NCI-H128 (cell line): ENCODE measurements at regions not wholly inside any gene's neighbourhood (a gene's known extent, or its start where the extent isn't known, plus 50 kb on each side); places are given as distances from the start of the nearest gene placed in this dataset.

ENCODE experiments used
- DNase-seq: peaks from one replicate; lab custom pipeline; 2025; ENCODE audit not compliant: unreplicated experiment; lab: John Stamatoyannopoulos, UW

DNA sequence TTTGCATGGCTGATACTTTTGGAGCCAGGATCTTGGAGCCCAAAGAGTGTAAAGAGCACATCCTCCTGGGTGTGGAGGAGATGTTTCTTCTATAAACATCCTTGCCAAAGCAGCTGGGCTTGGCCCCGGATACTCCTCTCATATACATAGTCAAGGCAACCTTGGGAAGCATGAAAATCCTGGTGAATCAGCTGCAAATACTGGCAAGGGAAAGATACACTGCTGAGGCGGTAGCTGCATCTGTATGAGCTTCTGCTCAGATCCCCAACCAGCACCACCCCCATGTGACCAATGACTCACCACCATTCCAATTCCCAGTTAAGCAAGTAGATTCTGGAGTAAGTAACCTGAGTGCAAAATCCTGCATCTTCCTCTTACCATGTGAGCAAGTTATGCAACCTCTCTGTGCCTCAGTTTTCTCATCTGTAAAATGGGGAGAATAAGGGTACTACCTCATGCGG is 567.4 kb downstream of the MED13L start:
- DNase-seq = no peak

DNA sequence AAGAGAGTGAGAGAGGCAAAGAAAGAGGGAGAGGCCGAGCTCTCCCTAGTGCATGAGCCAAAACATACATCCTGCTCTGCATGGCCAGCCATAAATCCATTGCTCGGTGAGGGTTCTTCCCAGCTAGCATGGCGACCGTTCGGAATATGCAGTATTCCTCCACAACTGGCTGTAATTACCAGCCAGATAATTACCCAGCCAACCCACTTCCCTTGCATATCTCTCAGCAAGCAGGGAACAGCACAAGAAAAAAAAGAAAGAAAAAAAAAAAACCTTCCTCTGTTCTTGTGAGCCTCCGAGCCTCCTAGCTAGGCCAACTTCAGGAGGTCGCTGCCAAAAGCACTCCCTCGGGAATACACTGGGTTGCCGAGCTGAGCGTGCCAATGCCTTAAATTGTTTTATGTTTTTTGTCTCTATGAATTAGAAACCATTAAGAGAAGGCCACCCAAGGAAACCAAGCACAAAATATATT is 567.9 kb downstream of the MED13L start:
- no peak for DNase-seq

DNA sequence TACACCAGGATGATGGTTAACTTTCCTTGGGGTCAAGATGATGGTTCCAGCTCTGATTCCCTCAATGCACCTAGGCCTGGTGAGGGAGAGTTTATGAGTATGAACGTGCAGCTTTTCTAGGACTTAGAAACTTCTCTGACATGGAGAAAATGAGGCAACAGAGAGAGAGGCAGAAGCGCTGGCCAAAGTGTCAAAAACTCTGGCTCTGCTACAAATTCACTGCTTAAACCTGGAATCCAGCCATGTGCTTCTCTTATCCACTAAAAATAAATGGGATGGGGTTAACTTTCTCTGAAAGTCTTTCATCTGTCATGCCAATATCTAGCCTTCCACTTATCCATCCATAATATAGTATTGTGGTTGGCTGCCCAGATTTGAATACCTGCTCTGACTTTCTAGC is 568.7 kb downstream of the MED13L start:
- DNase-seq = no peak

DNA sequence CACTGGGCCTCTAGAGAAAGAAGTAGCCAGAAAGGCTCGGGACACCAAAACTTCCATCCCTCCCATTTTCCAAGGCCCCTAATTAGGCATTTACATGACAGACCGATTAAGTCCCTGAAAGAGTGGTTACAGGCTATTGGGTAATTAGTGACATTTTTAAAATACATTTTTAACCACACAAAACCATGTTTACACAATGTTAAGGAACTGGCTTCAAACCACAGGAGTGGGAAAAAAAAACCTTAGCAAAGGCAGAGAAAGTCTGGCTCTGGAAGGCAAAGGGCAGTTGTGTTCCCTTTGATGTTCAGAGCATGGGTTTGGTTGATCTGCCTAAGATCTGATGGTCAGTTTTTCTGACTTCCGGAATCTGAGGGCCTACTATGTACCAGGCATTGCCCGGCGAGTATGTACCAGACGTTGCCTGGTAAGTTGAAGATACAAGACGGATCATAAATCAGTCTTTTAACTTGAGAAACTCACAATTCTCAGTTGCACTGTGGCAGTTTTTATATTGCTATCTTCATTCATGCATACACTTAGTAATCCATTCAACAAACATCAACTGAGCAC is 576.5 kb downstream of the MED13L start:
- DNase-seq = no peak

DNA sequence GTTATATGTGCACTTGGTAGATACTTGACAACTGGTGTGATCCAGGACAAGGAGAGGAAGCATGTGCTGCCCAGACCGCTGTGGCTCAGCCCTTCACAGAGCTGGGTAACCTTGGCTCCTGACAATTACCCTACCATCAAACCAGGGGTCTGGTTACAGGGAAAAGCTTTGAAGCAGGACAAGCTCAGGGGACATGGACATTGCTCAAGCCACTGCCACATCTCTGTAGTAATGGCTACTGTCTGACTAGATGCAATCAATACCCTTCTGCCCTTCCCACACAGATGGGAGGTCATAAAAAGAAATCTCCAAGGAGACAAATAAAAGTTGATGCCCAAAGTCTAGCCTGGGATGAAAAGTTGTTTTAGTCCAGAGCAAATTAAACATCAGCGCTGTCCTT is 577.4 kb downstream of the MED13L start:
- DNase-seq = no peak

DNA sequence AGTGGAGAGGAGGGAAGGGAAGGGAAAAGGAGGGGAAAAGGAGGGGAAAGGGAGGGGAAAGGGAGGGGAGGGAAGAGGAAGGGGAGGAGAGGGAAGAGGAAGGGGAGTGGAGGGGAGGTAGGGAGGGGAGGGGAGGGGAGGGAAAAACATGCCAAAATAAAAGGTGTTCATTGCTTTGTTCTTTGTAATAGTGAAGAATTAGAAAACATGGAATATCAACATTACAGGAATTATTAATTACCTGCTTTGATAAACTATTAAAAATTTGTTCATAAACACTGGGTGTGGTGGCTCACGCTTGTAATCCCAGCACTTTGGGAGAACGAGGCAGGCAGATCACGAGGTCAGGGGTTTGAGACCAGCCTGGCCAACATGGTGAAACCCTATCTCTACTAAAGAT is 579.2 kb downstream of the MED13L start:
- DNase-seq = no peak

DNA sequence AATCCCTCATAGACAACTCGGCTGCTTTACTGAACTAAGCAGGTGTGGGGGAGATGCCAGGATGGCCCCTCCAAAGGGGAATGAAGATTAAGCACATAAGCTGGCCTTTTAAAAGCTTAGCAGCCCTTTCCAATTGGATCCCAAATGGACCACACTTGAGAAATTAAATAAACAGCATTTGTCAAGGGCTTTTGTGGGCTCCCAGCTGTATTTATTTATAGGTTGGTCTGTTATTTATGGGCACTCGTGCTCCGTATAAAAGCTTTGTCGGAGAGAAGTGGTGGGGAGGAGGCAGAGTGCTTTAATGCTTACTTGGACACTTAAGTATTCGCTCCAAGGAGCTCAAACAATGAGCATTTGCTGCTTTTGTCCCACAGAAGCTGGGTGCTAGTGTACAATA is 580.2 kb downstream of the MED13L start:
- DNase-seq = peak; percentile 87

DNA sequence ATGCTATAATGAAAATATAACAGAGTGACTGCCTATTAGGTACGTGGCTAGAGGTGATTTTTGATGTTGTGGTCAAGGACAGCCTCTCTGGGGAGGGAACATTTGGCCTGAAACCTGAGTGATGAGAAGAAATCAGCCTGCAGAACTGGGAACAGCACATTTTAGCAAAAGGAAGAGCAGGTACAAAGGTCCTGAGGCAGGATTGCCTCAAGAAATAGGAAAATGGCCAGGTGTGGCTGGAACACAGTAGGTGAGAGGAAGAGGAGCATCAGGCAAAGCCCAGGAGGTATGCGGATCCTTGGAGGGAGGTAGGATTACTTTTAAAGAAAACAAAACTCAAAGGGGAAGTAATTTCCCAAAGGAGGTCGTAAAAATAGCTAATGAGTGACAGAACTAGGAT is 582.9 kb downstream of the MED13L start:
- DNase-seq = no peak

DNA sequence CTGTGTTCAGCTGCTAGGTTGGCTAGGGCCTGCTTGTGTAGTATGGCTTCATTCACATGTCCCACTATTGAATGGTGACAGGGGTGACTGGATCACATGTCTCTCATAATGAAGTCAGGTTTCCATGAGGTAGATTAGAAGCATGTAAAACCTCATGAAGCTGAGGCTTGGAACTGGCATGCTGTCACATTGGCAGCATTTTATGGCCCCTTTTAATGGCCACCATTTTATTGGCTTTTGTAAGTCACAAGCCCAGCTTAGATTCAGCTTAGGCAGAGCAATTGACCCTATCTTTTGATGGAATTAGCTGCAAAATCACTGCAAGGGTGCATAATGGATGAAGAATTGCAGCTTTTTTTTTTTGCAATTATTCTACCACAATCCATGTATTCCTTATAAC is 583.5 kb downstream of the MED13L start:
- no peak for DNase-seq

DNA sequence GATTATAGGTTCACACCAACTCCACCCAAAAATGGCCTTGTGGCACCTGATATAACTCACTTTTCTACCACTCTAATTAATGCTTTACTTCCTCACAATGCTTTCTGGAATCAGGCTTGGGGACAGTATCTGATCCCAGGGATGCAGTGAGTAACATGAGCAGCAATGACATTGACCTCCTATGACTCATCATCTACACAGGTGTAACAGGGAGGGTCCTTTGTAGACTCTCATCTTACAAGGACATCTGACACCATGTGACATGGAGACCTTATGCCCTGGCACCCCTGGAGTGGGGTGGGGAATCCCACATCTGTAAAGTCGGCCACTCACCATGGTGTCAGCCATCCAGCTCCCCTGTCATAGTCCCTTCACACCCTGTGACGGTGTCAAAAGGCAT is 586.4 kb downstream of the MED13L start:
- DNase-seq = no peak

DNA sequence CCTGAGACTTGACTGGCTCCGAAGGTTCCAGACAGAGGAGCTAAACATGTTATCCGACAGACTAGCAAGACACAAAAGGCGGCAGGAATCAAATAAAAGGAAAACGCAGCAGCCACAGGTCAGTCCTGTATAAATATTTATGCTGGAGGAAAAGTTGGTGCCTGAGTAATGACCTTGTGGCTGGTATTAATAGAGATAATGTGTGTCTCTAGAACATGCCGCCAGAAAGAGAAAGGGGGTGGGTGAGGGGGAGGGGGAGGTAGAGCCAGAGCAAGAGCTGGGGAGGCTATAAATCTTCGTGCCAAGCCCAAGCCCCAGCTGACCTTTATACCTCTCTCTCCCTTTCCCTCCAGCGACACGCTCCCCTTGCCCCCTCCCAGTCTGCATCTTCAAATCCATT is 590.4 kb downstream of the MED13L start:
- no peak for DNase-seq

DNA sequence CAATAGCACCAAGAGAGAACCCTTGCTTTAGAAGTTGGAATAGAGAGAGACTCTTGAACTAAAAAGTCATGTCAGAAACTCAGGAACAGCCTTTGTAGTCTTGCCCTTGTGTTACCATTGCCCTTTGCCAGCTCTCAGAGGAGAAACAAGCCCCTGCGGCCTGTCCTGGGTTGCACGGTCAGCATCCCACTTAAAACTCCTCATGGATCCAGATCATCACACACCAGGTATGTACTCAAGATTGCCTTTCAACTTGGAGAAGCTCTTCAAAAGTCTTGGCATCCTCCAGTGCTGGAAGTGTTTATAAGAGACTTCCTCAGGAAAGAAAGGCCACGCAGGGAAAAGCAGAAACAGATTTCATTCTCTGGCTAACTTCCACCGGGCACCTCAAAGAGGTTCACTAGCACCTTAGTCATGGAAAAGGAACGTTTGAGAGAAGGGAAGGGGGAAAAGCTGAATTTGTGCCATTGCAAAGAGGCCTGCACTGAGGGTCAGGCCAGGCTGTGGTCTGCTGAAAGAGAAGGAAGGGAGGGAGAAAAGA is 594.2 kb downstream of the MED13L start:
- DNase-seq = no peak

DNA sequence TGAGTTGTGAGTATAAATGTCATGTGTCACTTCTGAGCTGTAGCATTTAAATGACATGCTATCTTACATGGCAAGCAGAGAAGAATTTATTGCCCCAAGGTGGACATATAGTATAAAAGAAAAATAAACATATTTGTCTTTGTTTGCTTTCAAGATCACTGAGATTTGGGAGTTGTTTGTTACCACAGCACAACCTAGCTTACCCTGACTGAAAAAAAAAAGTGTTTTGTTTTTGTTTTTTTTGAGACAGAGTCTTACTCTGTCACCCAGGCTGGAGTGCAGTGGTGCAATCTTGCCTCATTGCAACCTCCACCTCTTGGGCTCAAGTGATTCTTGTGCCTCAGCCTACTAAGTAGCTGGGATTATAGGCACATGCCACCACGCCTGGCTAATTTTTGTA is 596.5 kb downstream of the MED13L start:
- DNase-seq = no peak

DNA sequence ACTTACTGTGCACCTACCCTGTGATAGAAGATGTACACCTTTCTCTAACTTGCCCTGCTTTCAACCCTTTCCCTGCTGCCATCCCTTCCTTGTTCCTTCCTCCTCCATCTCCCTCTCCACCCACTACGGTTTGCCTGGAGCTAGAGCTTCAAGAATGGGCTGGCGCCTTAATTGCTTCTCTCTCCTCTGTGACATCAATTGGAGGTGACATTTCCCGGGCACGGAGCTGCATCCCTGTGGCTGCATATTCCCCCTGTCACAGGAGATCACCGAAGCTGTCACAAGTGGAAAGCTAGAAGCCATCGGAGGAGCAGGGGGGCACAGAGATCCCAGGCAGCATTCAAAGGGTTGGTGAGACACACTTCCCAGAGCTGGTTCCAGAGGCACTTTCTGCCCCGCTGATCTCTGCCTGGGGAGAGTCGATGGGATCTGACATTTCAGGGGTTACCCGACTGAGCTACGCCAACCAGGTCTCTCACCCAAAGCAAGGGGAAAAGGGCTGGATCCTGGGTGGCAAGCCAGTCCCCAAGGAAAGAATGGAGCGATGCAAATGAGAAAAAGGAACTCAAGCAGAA is 604.9 kb downstream of the MED13L start:
- no peak for DNase-seq

DNA sequence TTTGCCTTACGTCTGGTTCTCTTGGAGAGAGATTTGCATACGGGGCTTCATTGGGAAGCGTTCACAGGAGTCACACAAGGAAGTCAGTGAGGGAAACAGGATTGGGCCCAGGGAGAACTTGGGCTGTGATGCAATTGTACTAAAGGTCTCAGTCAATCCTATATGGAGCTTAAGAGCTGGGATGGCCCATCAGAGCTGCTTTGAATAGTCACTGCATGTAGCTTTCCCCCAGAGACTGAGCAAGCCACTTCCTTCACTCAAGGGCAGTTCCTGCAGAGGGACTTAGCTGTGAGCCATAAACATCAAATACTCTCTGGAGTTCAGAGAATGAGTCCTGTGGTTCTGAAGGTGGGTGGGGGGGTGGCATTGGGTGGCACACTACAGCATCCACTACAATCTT is 605.4 kb downstream of the MED13L start:
- no peak for DNase-seq

DNA sequence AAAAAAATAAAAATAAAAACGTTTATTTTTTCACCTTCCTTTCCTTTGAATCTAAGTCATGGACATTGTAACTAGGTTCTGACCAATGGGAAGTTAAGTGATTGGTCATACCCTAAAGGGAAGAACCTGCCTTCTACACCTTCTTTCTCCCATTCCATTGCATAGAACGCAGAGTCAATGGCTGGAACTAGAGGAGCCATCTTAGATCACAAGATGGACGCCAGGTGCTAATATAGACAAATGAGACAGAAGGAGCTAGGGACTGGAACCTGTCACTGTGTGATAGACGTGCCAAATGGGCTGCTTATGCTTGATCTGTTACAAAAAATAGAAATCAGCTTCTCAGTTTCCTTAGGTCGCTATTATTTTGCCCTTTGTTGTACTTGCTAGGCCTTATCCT is 606.6 kb downstream of the MED13L start:
- DNase-seq = no peak

DNA sequence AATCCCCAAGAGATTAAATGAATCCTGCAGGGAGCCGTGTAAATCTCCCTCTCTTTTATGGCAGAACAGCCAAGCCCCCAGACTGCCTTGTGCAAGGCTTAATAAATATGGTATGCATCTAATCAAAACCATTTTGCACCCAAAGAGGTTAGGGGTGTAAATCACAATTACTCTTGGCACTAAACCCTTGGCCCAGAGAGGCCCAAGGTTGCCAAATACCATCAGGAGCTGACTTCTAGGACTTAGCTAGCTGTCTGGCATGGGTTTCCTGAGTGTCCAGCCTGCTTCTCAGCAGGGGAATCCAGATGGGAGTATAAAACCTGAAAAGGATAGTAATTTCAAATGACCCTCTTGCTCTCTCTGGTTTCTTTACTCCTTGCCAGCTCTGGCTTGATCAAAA is 610.4 kb downstream of the MED13L start:
- no peak for DNase-seq

DNA sequence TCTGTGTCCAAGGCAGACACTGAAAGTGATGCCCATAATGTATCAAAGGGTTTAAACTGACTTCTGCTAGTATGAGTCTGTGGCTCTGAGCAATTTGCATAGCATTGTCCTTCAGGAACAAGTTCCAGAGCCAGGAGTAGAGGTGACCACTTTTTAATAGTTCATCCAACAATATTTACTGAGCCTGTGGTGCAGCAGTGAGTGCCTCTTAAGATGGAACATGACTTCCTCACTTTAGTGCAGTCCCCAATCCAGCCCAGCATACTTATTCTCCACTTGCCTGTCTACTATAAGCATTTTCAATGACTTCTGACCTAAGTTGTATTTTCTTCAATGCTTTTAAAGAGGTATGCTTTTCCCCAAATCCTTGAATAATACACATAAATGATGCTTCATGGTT is 611.3 kb downstream of the MED13L start:
- no peak for DNase-seq

DNA sequence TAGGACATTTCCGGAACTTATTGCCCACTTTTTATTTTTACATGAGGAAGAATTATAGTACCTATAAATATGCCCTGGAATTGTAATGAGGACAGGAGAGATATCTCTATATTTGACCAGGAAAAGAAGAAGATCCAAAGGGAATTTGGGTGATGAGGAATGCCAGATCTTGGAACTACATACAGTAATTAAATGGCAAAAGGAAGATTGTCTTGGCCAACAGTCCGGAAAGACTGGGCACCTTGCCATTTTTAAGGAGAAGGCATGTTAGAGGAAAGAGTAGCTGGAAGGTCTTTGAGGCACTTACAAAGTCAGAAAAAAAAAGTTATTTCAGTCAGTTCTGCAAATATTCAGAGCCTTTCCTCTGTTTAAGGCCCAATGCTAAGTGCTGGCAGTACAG is 616.4 kb downstream of the MED13L start:
- DNase-seq = no peak

DNA sequence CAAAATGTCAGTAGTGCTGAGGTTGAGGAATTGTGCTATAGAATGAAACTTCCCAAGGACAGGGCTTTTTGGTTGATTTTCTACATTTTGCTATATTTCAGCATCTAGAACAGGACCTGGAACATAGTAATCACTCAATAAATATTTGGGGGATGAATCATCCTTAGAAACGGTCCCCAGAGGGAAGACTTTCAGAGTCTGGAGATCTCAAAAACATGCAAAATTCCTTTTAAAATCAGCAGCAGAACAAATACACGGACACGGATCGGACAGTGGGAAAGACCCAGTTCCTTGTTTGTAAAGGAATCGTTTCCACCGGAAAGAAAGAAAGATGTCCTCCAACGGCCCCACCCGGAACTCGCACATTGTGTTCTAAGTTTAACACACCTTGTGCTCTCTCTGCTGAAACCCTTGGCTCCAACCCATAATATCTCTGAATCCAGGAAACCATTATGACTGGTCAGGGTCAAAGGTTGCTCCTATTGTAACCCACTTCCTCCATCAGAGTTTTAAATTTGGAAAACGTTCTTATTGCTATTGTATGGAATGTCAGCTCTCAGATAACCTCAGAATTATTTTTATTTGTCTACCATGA is 617.2 kb downstream of the MED13L start:
- DNase-seq = no peak

DNA sequence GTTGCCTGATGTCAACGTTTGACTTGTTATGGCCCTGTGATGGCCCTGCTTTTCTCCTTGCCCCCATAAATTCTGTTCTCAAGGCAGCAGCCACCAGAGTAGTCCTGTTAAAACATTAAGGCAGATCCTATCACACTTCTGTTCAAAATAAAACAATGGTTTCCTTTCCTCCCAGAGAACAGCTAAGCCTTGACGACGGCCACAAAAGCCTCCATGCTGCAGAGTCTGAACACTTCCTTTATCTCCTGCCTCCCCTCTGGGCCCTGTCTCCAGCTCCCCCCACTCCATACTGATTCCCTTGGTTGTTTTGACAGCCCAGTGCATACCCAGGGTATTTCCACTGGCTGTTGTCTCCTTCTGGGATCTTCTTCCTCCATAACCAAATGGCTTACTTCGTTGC is 618.1 kb downstream of the MED13L start:
- DNase-seq = no peak
